AG09309 (cell line): ENCODE measurements at regions not wholly inside any gene's neighbourhood (a gene's known extent, or its start where the extent isn't known, plus 50 kb on each side); places are given as distances from the start of the nearest gene placed in this dataset.

Source experiments
- DNase-seq: peaks from one replicate; pipeline ENCODE4 v3.0.0-alpha.2; 2010; ENCODE audit warnings: low read depth
- H3K4me3 ChIP-seq: 2 replicates; pipeline ENCODE4 v1.5.1; 2011; ENCODE audit warnings: mild to moderate bottlenecking, low read depth, low read length, moderate library complexity; ENCODE audit not compliant: control insufficient read depth
- CTCF ChIP-seq: IDR thresholded peaks from 2 replicates; pipeline ENCODE4 v1.5.1; 2011; ENCODE audit warnings: mild to moderate bottlenecking, low read depth, low read length, inconsistent platforms; ENCODE audit not compliant: insufficient read depth, control insufficient read depth; ENCODE audit errors: missing control alignments

GRCh38 chr12:83690465-83690864 is 1003.8 kb downstream of the TMTC2 start:
- H3K4me3 ChIP-seq, result no peak overlapping the region
- no peak for DNase-seq
- TF ChIP-seq CTCF, result no peak

- no peak overlapping the region for H3K4me3 ChIP-seq
- no peak for DNase-seq
- TF ChIP-seq CTCF, result no peak
These were observed 1002.6 kb downstream of the TMTC2 start for GRCh38 chr12:83689333-83689732.

GRCh38 chr12:83676781-83677295 is 990.1 kb downstream of the TMTC2 start:
- no peak for TF ChIP-seq CTCF
- H3K4me3 ChIP-seq, result no peak overlapping the region
- no peak for DNase-seq

- no peak for TF ChIP-seq CTCF
- no peak overlapping the region for H3K4me3 ChIP-seq
- no peak for DNase-seq
These were observed 980.0 kb downstream of the TMTC2 start for GRCh38 chr12:83666690-83667089.

GRCh38 chr12:83665634-83666218 is 979.0 kb downstream of the TMTC2 start:
- DNase-seq, result no peak
- H3K4me3 ChIP-seq, result no peak overlapping the region
- TF ChIP-seq CTCF, result no peak

GRCh38 chr12:83664650-83665049 is 977.9 kb downstream of the TMTC2 start:
- no peak for TF ChIP-seq CTCF
- H3K4me3 ChIP-seq, result no peak overlapping the region
- DNase-seq, result no peak
